HG02938 (cell line): ENCODE measurements at regions not wholly inside any gene's neighbourhood (a gene's known extent, or its start where the extent isn't known, plus 50 kb on each side); places are given as distances from the start of the nearest gene placed in this dataset.
"Not testable (repeated sequence)": the region's sequence is repeated elsewhere in the genome, so short reads cannot be mapped to it uniquely, and the experiment has no call there.

ENCODE experiments used
- ATAC-seq: cut with Tn5 transposase; IDR thresholded peaks from one replicate; pipeline ENCODE4 v1.9.1; 2021; ENCODE audit warnings: mild to moderate bottlenecking, moderate library complexity; ENCODE audit not compliant: unreplicated experiment

GRCh38 chr16:88241404-88242311 lies 141.1 kb upstream of the ZNF469 start:
- not testable (repeated sequence) for ATAC-seq

GRCh38 chr16:88242312-88243295 lies 140.2 kb upstream of the ZNF469 start:
- not testable (repeated sequence) for ATAC-seq

GRCh38 chr16:88243921-88244320 lies 138.8 kb upstream of the ZNF469 start:
- ATAC-seq: not testable (repeated sequence)

- ATAC-seq: not testable (repeated sequence)
Measured at GRCh38 chr16:88245241-88246081, 137.3 kb upstream of the ZNF469 start.

- not testable (repeated sequence) for ATAC-seq
Measured at GRCh38 chr16:88246955-88247582, 135.7 kb upstream of the ZNF469 start.

GRCh38 chr16:88247583-88247966 lies 135.2 kb upstream of the ZNF469 start:
- ATAC-seq: not testable (repeated sequence)

GRCh38 chr16:88248761-88249160 lies 134.0 kb upstream of the ZNF469 start:
- ATAC-seq: not testable (repeated sequence)

- not testable (repeated sequence) for ATAC-seq
Measured at GRCh38 chr16:88250381-88250780, 132.4 kb upstream of the ZNF469 start.

DNA sequence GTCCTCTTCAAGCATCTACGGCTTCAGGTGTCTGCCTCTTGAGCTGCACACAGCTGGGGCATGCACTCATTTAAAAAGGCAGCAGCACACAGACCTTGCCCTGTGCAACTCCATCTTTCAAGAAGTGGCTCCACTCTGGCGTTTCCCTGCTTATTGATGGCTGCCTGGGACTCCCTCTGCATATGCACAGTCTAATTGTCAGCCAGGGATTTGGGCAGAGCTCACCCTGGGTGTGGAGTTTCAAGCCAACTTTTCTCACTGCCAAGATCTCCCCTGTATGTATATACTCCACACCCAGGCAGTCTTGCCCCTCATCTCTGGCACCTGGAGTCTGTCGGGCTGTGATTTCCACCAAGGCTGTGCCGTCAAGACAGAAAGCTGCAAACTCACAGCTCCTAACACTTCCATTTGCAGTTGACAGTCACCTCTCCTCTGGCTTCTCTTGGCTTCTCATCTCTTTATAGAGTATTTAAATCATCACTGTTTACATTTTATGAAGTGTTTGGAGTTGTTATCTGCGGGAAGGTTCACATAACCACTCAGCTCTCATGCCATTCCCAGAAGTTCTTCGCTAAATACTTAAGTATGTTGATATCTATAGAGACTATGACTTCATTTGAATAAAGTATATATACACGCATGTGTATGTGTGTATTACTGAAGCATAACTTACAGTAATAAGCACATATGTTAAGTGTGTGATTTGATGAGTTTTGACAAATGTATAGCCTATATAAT lies 130.5 kb upstream of the ZNF469 start:
- ATAC-seq: not testable (repeated sequence)

GRCh38 chr16:88258141-88258540 lies 124.6 kb upstream of the ZNF469 start:
- ATAC-seq: not testable (repeated sequence)

DNA sequence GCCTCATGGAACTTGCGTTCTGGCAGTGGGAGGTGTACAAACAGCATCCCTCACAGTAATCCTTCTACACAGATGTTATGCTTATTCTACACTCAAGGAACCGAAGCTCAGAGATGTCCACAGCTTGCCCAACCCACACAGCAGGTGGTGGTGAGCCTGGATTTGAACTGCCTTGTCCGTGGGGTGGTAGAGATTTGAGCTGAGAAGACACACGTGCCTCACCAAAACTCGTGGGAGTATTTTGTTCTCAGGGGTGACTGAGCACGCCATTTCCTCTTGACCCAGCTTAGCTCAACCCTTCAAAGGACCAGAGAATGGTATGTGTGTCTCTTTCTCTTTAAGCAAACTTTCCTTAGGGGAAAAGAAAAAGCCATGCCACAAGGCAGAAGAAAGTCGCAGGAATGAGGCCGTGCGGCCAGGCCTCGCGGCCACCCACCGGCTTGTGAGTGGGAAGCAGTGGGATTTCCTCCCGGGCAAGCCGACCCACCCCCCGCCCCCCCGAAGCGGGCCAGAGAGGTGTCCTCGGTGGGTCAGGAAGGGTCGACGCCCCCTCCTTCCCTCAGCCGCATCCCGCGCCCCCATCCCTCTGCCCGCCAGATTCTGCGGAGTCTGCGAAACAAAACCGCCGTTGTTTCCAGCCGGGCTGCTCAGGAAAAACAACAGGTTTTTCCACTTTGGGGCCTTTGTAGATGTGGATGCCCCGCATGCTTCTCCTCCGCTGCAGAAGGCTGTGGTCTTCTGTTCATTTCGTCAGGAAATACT lies 123.8 kb upstream of the ZNF469 start:
- ATAC-seq: not testable (repeated sequence)

GRCh38 chr16:88259538-88259937 lies 123.2 kb upstream of the ZNF469 start:
- ATAC-seq: not testable (repeated sequence)

DNA sequence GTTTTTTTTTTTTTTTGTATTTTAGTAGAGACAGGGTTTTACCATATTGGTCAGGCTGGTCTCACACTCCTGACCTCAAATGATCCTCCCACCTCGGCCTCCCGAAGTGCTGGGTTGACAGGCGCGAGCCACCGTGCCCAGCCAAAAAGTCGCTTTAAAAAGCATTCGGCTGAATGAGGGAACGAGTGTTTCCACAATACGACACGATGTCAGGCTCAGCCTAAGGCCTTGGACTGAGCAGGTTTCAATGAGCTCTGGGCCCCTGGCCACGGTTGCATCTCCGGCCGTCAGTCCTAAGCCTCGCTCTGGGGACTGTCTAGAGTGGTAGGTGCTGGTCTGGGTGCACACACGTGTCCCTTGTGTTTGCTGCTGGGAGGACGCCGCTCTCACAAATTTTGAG lies 122.6 kb upstream of the ZNF469 start:
- not testable (repeated sequence) for ATAC-seq

GRCh38 chr16:88260881-88261665 lies 121.7 kb upstream of the ZNF469 start:
- ATAC-seq: not testable (repeated sequence)

GRCh38 chr16:88261814-88262605 lies 120.7 kb upstream of the ZNF469 start:
- ATAC-seq: not testable (repeated sequence)

- not testable (repeated sequence) for ATAC-seq
Measured at GRCh38 chr16:88262858-88263563, 119.7 kb upstream of the ZNF469 start.
